ENCODE measurements at regions not wholly inside any gene's neighbourhood (a gene's known extent, or its start where the extent isn't known, plus 50 kb on each side); places are given as distances from the start of the nearest gene placed in this dataset.

DNA sequence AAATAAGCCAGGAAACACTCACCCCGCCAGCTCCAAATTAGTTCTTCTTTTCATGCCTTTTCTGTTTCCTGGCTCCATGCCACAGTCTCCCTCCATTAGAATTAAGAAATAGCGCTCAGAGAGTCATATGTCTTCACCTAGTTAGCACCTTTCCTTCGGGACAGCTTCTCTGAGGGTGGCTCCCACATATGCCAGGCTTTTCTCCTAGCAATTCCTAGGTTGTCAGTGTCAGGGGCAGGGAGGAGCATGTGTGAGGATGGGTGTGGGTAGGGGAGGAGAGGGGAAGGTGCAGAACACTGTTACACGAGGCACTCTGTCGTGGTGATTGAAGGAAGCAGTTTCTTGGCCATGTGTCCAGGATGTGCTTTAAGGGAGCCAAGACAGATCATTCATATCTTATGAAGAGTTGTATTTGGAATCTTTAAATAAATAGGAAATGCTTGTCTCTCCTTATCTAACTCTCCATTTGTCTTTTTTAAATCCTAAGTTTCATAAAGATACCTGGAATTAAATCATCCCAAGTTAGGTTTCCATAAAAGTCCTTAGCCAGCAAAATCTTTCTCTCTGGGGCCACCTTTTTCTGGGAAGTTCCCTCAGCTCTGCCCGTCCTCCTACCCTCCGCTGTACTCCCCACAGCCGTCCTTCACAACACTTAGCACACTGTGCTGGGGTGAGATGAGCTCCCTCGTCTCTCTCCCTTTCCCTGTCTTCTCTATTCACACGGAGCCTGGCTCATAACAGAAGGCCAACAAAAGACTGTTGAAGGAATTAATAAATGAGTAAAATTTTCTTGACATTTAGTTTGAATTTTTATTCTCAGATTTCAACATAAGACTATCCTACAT lies 361.0 kb downstream of the CD83 start:
- no peak for TF ChIP-seq POLR2AphosphoS5 (IDR thresholded peaks at IDR 0.05; ENCODE audit: low read depth, low read length)
- TF ChIP-seq FOXP2 (optimal IDR thresholded peaks at IDR 0.05; ENCODE audit: borderline replicate concordance, extremely low read depth, extremely low read length, insufficient read depth): no peak
- TF ChIP-seq REST (IDR thresholded peaks at IDR 0.05; ENCODE audit: insufficient read depth in 1 of 2, low read depth in 2 of 2, low read length in 2 of 2): no peak
